Erythroblast (primary cell): ENCODE measurements at regions not wholly inside any gene's neighbourhood (a gene's known extent, or its start where the extent isn't known, plus 50 kb on each side); places are given as distances from the start of the nearest gene placed in this dataset.

Experiments used
- GATA1 ChIP-seq: IDR thresholded peaks from 2 replicates; pipeline ENCODE4 v1.6.1; 2011; ENCODE audit warnings: low read depth, mild to moderate bottlenecking, control low read depth, low read length, moderate library complexity
- POLR2A ChIP-seq: IDR thresholded peaks from 2 replicates; pipeline ENCODE4 v1.6.1; 2011; ENCODE audit warnings: mild to moderate bottlenecking, low read length

DNA sequence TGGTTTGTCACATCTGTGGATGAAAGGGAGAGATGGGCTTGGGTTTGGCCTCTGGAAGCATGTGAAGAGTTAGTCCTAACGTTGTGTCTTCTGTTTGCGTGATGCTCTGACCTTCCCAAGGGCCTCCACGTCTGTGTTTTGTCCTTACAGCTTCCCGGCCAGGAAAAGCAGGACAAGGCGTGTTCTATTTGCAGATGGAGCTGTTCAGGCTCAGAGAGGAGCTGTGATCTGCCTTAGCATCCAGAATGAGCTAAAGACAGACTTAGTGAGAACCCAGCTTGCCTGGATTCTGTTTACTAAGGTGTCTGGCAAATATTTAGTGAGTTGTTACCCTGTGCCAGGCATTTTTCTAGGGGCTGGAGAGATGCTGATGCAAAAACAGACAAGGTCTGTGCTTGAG lies 282.1 kb downstream of the CBLN1 start:
- TF ChIP-seq POLR2A, result no peak
- TF ChIP-seq GATA1, result no peak
